Middle frontal gyrus (tissue), 1 donor: ENCODE measurements at regions not wholly inside any gene's neighbourhood (a gene's known extent, or its start where the extent isn't known, plus 50 kb on each side); places are given as distances from the start of the nearest gene placed in this dataset.
"Not testable (repeated sequence)": the region's sequence is repeated elsewhere in the genome, so short reads cannot be mapped to it uniquely, and the experiment has no call there.

Experiments used
- DNase-seq: peaks from one replicate; pipeline ENCODE4 v3.0.0-alpha.2; 2015; ENCODE audit warnings: low spot score; ENCODE audit errors: extremely low spot score

GRCh38 chr14:40757376-40757950 lies 849.2 kb upstream of the LRFN5 start:
- DNase-seq: no peak

- no peak for DNase-seq
Measured at GRCh38 chr14:40733206-40733605, 873.5 kb upstream of the LRFN5 start.

- no peak for DNase-seq
Measured at GRCh38 chr14:40727107-40727506, 879.6 kb upstream of the LRFN5 start.

GRCh38 chr14:40713387-40713786 lies 893.3 kb upstream of the LRFN5 start:
- DNase-seq: no peak

- no peak for DNase-seq
Measured at GRCh38 chr14:40697231-40697630, 909.4 kb upstream of the LRFN5 start.

GRCh38 chr14:40694023-40694422 lies 912.7 kb upstream of the LRFN5 start:
- no peak for DNase-seq

GRCh38 chr14:40691066-40691465 lies 915.6 kb upstream of the LRFN5 start:
- no peak for DNase-seq

- DNase-seq: no peak
Measured at GRCh38 chr14:40685764-40686163, 920.9 kb upstream of the LRFN5 start.

GRCh38 chr14:40684328-40684727 lies 922.3 kb upstream of the LRFN5 start:
- no peak for DNase-seq

GRCh38 chr14:40682131-40682913 lies 924.4 kb upstream of the LRFN5 start:
- no peak for DNase-seq

GRCh38 chr14:40679256-40679655 lies 927.4 kb upstream of the LRFN5 start:
- DNase-seq: no peak

GRCh38 chr14:40677206-40677605 lies 929.5 kb upstream of the LRFN5 start:
- not testable (repeated sequence) for DNase-seq

- DNase-seq: no peak
Measured at GRCh38 chr14:40674502-40674901, 932.2 kb upstream of the LRFN5 start.

- no peak for DNase-seq
Measured at GRCh38 chr14:40656311-40656710, 950.4 kb upstream of the LRFN5 start.

GRCh38 chr14:40652089-40652691 lies 954.5 kb upstream of the LRFN5 start:
- no peak for DNase-seq

- DNase-seq: no peak
Measured at GRCh38 chr14:40630471-40630870, 976.2 kb upstream of the LRFN5 start.

- DNase-seq: not testable (repeated sequence)
Measured at GRCh38 chr14:40629551-40630137, 977.0 kb upstream of the LRFN5 start.

- no peak for DNase-seq
Measured at GRCh38 chr14:40629144-40629543, 977.5 kb upstream of the LRFN5 start.

- DNase-seq: no peak
Measured at GRCh38 chr14:40623643-40624042, 983.0 kb upstream of the LRFN5 start.

GRCh38 chr14:40618225-40618898 lies 988.3 kb upstream of the LRFN5 start:
- no peak for DNase-seq

- no peak for DNase-seq
Measured at GRCh38 chr14:40616579-40616978, 990.1 kb upstream of the LRFN5 start.

- no peak for DNase-seq
Measured at GRCh38 chr14:40601063-40601462, 1005.6 kb upstream of the LRFN5 start.
